Glomerular visceral epithelial cell (primary cell): ENCODE measurements at regions not wholly inside any gene's neighbourhood (a gene's known extent, or its start where the extent isn't known, plus 50 kb on each side); places are given as distances from the start of the nearest gene placed in this dataset.
"Not testable (repeated sequence)": the region's sequence is repeated elsewhere in the genome, so short reads cannot be mapped to it uniquely, and the experiment has no call there.

Experiments used
- DNase-seq: peaks from one replicate; pipeline ENCODE4 v3.0.0-alpha.2; 2016; ENCODE audit errors: extremely low spot score

- no peak for DNase-seq
These were observed 155.5 kb downstream of the MTX2 start for GRCh38 chr2:176424746-176425145.

- DNase-seq = no peak
These were observed 158.3 kb downstream of the MTX2 start for GRCh38 chr2:176427549-176427948.

- DNase-seq = not testable (repeated sequence)
These were observed 159.8 kb downstream of the MTX2 start for GRCh38 chr2:176428944-176429469.

GRCh38 chr2:176432434-176432833, 163.2 kb downstream of the MTX2 start:
- DNase-seq = no peak

GRCh38 chr2:176435729-176436128, 166.5 kb downstream of the MTX2 start:
- DNase-seq = no peak

GRCh38 chr2:176443946-176444345, 174.7 kb downstream of the MTX2 start:
- DNase-seq = no peak

- peak; percentile 29 for DNase-seq
These were observed 176.7 kb downstream of the MTX2 start for GRCh38 chr2:176445956-176446355.

GRCh38 chr2:176446718-176447414, 177.6 kb downstream of the MTX2 start:
- DNase-seq = no peak

- DNase-seq = no peak
These were observed 178.4 kb downstream of the MTX2 start for GRCh38 chr2:176447616-176448015.

- DNase-seq = no peak
These were observed 180.6 kb downstream of the MTX2 start for GRCh38 chr2:176449852-176450251.

GRCh38 chr2:176453784-176454183, 184.5 kb downstream of the MTX2 start:
- DNase-seq = no peak

- peak; percentile 82 for DNase-seq
These were observed 185.9 kb downstream of the MTX2 start for GRCh38 chr2:176454893-176455815.

GRCh38 chr2:176455816-176456291, 186.6 kb downstream of the MTX2 start:
- peak; percentile 38 for DNase-seq

- DNase-seq = no peak
These were observed 188.2 kb downstream of the MTX2 start for GRCh38 chr2:176457481-176457880.

GRCh38 chr2:176461098-176461808, 192.0 kb downstream of the MTX2 start:
- DNase-seq = peak; percentile 8

- peak; percentile 12 for DNase-seq
These were observed 192.8 kb downstream of the MTX2 start for GRCh38 chr2:176461809-176462670.

GRCh38 chr2:176463546-176463945, 194.3 kb downstream of the MTX2 start:
- no peak for DNase-seq

GRCh38 chr2:176464886-176465564, 195.8 kb downstream of the MTX2 start:
- DNase-seq = no peak

- no peak for DNase-seq
These were observed 197.7 kb downstream of the MTX2 start for GRCh38 chr2:176466918-176467452.

- no peak for DNase-seq
These were observed 198.4 kb downstream of the MTX2 start for GRCh38 chr2:176467595-176467994.
